HG02870 (cell line): ENCODE measurements at regions not wholly inside any gene's neighbourhood (a gene's known extent, or its start where the extent isn't known, plus 50 kb on each side); places are given as distances from the start of the nearest gene placed in this dataset.
"Not testable (repeated sequence)": the region's sequence is repeated elsewhere in the genome, so short reads cannot be mapped to it uniquely, and the experiment has no call there.

Experiments used
- ATAC-seq: cut with Tn5 transposase; IDR thresholded peaks from one replicate; pipeline ENCODE4 v1.9.1; 2021; ENCODE audit warnings: mild to moderate bottlenecking, moderate library complexity; ENCODE audit not compliant: unreplicated experiment

GRCh38 chr6:74070711-74071110 is 374.7 kb downstream of the CD109 start:
- no peak for ATAC-seq

DNA sequence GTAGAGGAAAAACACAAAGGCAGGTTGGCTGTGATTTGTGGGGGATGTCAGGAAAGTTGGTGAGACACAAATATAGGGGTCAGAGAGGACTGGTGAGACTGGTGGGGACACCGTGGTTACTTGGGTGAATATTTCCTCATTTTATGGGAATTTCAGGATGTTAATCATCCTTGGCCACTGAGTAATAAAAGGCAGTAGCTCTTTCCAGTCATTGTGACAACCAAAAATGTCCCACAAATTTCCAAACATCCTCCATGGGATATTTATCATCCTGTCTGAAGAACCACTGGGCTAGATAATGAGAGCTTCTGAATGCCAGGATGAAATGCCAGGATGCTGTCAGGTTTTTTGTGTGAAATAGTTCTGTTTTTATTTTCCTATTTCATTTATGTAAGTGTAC is 374.1 kb downstream of the CD109 start:
- ATAC-seq: no peak

DNA sequence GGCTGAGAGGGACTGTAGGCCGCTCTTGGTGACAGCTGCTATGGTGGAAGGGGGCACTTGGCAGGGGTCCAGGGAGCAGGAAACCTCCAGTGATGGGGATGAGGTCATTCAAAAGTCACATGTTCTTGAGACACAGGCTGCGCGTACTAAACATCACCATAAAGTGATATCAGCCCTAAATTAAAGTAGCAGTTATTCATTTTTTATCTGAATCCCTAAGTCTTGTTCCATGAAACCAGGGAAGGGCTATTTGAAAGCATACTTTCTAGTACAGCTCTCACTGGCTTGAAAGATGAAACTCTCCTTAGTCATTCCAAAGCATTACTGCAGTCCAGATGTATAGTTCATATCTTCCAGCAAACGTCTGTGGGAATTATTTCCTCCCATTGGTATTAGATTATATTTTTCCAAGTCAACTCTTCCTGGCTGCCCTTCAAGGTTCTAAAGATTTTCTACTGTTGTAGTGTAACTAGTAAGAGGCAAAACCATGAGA is 373.1 kb downstream of the CD109 start:
- no peak for ATAC-seq

DNA sequence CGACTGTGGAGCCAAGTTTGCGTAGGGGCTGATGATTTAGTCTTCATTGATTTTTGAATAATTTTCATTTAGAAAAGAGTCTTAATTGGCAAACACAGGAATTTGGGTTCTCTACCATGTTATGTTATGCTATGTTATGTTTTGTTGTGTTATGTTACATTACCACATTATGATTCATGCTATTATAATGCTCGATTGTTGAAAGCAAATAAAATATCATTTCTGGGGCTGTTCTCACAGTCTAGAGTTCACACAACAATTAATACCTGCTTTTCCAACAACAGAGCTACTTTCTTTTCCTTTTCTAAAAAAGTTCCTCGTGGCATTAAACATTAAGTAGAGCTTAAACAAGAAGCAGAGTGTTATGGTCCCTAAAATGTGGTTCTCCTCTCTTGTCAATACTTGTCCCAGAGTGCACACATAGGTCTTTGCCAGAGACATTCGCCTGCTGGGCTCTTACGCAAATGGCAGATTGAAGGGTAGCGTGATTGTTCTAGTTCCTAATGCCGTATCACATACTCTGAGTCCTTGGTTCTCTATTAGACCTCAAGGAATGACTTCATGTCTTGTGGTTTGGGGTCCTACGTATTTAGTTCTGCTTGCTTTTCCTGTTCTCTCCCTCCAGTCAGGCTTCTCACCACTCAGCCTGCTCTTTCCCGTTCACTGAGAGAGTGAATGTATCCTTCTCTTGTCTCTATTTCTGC is 370.3 kb downstream of the CD109 start:
- no peak for ATAC-seq

DNA sequence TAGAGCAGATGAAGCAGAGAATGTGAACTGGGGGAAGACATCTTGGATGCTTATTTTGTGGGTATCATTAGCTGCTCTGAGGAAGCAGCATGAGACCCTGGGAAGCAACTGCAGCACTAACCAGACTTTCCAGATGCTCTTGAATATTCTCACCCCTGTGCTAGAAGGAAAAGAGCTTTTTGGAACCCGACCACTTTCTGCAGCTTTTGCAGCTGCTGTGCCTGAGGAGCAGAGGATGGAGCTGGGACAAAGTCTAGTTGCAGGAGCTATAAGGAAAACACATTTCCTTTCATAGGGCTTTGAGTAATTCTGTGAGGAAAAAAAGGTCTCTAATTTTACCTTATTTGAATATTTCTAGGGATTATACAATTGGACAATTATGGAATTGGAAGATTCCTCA is 369.7 kb downstream of the CD109 start:
- no peak for ATAC-seq

GRCh38 chr6:74063391-74063790 is 367.4 kb downstream of the CD109 start:
- no peak for ATAC-seq

DNA sequence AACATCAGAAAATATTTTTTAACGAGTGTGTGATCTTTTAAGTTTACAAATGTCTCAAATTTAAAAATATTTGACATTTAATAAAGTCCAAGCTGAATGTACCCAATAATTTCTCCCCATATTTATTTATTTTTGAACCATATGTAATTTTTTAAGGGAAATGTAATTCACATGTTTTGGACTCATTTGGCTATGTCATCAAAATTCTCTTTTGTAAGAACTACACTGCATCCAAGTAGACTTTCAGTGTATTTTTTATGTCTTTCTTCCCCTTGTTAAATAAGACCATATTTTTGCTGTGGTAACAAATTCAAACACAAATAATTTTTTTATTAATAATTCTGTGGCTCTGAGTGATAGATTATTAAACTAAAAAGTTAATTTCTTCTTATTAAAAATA is 365.2 kb downstream of the CD109 start:
- ATAC-seq: no peak

GRCh38 chr6:74060354-74060753 is 364.4 kb downstream of the CD109 start:
- no peak for ATAC-seq

DNA sequence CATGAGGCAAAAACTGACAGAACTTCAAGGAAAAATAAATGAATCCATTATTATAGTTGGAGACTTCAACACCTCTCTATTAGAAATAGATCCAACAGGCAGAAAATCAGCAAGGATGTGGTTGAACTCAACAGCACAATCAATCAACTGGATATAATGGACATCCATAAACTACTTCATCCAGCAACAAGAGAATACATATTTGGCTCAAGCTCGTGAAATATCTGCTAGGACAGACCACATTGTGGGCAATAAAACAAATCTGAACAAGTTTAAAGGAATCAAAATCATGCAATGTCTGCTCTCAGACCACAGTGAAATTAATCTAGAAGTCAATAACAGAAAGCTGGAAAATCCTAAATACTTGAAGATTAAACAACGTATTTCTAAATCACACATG is 362.6 kb downstream of the CD109 start:
- no peak for ATAC-seq

- no peak for ATAC-seq
Measured at GRCh38 chr6:74057326-74057725, 361.3 kb downstream of the CD109 start.

DNA sequence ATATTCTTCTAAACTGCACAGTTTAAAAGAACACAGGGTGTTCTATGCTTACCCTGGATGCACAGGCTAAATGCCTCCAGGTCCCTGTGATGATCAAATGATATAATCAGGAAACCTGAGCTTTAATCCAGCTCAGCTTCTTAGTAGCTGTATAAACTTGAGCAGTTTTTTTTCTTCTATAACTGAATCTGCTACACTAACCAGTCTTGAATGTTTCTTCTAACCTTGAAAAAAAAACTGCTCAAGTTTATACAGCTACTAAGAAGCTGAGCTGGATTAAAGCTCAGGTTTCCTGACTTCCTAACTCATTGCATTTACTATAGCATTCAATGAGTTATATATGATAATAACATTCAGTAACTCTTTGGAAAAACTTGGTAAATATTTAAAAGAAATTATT is 358.2 kb downstream of the CD109 start:
- ATAC-seq: no peak

DNA sequence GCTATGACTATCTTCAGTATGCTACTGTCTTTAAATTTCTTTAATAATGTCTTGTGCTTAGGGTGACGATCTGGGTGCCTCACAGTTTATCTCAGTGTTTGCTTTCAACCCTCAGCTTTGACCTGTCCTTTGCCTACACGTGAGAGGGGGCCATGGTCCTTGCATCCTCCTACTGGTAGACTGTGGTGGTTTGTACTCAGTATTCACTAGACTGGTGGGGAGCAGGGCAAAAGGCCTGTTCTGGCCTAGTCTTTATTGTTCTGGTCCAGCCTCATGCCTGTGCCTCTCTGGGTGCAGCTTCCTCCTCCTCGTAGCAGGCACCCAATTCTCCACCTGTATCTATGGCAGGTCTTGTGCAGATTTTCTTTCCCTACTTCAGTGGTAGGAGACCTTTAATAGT is 354.9 kb downstream of the CD109 start:
- no peak for ATAC-seq

DNA sequence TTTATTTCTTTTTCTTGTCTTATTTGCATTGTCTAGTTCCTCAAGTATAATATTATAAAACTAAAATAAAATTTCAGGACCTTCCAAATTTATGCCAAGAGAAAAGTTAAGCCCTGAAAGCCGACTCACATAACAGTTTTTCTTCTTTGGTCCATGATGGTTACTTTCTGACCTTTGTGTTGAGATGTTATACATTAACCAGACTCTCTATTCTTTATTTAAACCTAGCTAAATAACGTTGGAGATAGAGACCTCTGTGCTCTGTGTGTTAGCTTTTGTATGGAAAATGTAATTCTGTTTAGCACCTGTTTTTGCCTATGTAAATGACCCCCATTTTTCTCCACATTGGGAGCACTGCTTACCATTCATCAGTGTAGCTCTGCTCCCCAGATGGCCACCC is 352.4 kb downstream of the CD109 start:
- ATAC-seq: no peak

DNA sequence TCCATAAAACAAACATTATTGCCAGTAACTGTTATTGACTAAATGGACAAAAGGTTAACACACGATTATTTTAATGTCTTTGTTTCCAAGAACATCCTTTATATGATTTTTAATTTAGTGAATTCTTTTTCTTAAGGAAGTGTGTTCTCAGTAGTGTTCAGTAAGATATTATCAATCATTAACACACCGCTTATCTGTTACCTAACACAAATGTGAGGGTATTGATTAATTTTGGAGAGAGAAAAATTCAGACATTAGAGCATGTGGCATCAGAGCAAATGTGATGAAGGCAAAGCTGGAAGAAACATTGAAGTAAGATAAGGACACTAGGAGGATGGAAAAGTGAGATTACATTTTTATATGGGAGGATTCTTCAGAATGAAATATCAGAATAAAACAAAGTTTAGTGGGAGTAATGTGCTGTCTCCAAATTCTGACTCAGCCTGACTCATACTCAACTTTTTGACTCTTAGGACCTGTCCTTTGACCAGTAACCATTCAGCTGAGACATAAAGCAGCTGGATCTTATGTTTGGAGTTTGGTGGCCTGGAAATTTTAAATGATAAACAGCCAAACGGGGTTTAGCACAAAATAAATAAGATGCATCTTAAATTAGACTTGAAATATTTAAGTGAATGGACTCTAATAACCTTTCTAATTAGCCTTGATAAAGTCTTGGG is 348.6 kb downstream of the CD109 start:
- no peak for ATAC-seq

GRCh38 chr6:74041420-74041819 is 345.4 kb downstream of the CD109 start:
- no peak for ATAC-seq

DNA sequence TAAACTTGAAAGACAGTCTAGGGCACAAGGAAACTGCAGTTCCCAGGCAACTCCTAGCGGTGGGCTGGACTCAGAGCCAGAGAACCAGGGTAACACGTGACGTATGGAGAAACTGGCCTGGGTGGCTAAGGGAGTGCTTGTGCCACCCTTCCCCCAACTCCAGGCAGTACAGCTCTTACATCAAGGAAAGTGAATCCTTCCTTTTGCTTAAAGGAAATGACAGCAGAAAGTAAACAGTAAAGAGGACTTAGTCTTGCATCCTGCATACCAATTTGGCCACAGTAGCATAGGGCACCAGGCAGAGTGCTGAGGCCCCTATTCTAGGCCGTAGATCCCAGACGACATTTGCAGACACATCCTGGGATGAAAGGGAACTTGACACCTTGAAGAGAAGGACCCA is 322.8 kb downstream of the CD109 start:
- ATAC-seq: no peak

DNA sequence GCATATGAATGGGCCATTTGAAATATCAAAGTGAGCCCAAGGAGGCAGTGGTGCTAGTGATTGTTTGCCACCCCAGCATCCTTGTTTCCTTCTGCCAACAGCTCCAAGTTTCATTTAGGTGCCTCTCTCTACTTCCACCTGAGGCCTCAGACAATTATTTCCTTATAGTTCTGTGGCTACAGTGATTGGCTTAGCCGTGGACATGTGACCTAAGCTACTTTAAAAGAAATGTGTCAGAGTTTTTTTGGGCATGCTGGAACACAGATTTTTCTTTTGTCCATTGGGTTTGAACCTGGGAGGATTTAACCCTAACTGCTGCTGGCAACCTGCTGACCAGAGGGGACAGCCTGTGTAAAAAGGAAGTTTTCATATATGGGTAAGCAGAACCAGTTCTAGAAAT is 319.4 kb downstream of the CD109 start:
- ATAC-seq: no peak

GRCh38 chr6:74000666-74001490 is 304.9 kb downstream of the CD109 start:
- ATAC-seq: no peak

DNA sequence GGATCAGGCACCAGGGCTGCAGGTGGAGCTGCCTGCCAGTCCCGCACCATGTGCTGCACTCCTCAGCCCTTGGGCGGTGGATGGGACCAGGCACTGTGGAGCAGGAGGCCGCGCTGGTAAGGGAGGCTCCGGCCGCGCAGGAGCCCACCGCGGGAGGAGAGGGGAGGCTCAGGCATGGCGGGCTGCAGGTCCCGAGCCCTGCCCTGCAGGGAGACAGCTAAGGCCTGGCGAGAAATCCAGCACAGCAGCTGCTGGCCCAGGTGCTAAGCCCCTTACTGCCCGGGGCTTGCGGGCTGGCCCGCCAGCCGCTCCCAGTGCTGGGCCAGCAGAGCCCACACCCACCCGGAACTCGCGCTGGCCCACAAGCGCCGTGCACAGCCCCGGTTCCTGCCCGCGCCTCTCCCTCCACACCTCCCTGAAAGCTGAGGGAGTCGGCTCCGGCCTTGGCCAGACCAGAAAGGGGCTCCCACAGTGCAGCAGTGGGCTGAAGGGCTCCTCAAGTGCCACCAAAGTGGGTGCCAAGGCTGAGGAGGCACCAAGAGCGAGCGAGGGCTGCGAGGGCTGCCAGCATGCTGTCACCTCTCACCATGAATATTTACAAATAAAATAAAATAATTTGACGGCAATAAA is 294.7 kb downstream of the CD109 start:
- ATAC-seq: not testable (repeated sequence)

- no peak for ATAC-seq
Measured at GRCh38 chr6:73989428-73989827, 293.4 kb downstream of the CD109 start.

- ATAC-seq: no peak
Measured at GRCh38 chr6:73985891-73986290, 289.9 kb downstream of the CD109 start.
